Choroid plexus epithelial cell (primary cell): ENCODE measurements at regions not wholly inside any gene's neighbourhood (a gene's known extent, or its start where the extent isn't known, plus 50 kb on each side); places are given as distances from the start of the nearest gene placed in this dataset.
"Not testable (repeated sequence)": the region's sequence is repeated elsewhere in the genome, so short reads cannot be mapped to it uniquely, and the experiment has no call there.

Experiments used
- DNase-seq: peaks from one replicate; pipeline ENCODE4 v3.0.0-alpha.2; 2010; ENCODE audit warnings: low read depth
- H3K4me3 ChIP-seq: 2 replicates; pipeline ENCODE4 v1.5.1; 2011; ENCODE audit warnings: low read depth, mild to moderate bottlenecking, control low read depth, low read length, moderate library complexity
- CTCF ChIP-seq: conservative IDR thresholded peaks from 2 replicates; pipeline ENCODE4 v1.5.1; 2011; ENCODE audit warnings: low read depth, mild to moderate bottlenecking, control low read depth, inconsistent platforms, low read length, moderate library complexity

- no peak for DNase-seq
- no peak overlapping the region for H3K4me3 ChIP-seq
- no peak for TF ChIP-seq CTCF
Measured at GRCh38 chr5:163727028-163727427, 221.6 kb downstream of the MAT2B start.

- H3K4me3 ChIP-seq: no peak overlapping the region
- no peak for TF ChIP-seq CTCF
- DNase-seq: no peak
Measured at GRCh38 chr5:163730206-163730756, 224.9 kb downstream of the MAT2B start.

- no peak overlapping the region for H3K4me3 ChIP-seq
- TF ChIP-seq CTCF: no peak
- DNase-seq: no peak
Measured at GRCh38 chr5:163731256-163731655, 225.8 kb downstream of the MAT2B start.

- no peak overlapping the region for H3K4me3 ChIP-seq
- no peak for TF ChIP-seq CTCF
- DNase-seq: no peak
Measured at GRCh38 chr5:163735069-163735468, 229.7 kb downstream of the MAT2B start.

GRCh38 chr5:163747586-163747985 lies 242.2 kb downstream of the MAT2B start:
- no peak overlapping the region for H3K4me3 ChIP-seq
- DNase-seq: no peak
- no peak for TF ChIP-seq CTCF

GRCh38 chr5:163748934-163749333 lies 243.5 kb downstream of the MAT2B start:
- no peak for DNase-seq
- no peak overlapping the region for H3K4me3 ChIP-seq
- no peak for TF ChIP-seq CTCF

GRCh38 chr5:163750415-163750814 lies 245.0 kb downstream of the MAT2B start:
- not testable (repeated sequence) for DNase-seq, H3K4me3 ChIP-seq
